Cardiac fibroblast (primary cell): ENCODE measurements at regions not wholly inside any gene's neighbourhood (a gene's known extent, or its start where the extent isn't known, plus 50 kb on each side); places are given as distances from the start of the nearest gene placed in this dataset.

Experiments used
- DNase-seq, 2 donors: peaks; one replicate each; pipeline versions ENCODE4 v3.0.0 to v3.0.0-alpha.2; 2010; ENCODE audit warnings: low read depth in 2 of 2
- H3K4me3 ChIP-seq, 2 donors: replicated peaks in 1 of 2; 1 replicate in 1 of 2; 2 replicates in 1 of 2; pipeline ENCODE4 v1.5.1; 2011; ENCODE audit warnings: low read depth in 2 of 2, low read length in 2 of 2, mild to moderate bottlenecking in 2 of 2, moderate library complexity in 1 of 2
- CTCF ChIP-seq: IDR thresholded peaks from one replicate; pipeline ENCODE4 v1.5.1; 2011; ENCODE audit warnings: low read depth, mild to moderate bottlenecking, low read length, inconsistent platforms

DNA sequence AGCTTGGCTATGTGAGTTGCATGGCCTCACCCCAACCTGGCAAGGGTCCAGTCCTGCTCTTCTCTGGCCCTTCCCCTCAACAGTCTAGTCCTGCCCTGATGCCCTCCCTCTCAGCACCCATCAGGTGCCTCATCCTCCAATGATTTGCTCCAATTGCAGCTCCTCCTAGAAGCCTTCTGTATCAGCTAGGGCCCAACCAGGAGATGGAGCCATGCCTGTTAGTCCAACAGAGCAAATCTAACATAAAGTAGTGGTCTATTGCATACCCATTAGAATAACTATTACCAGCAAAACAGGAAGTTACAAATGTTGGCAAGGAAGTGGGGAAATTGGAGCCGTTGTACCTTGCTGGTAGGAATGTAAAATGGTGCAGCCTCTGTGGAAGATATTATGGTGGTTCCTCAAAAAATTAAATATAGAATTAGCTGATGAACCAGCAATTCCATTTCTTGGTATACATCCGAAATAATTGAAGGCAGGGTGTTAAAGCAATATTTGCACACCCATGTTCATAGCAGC is 163.5 kb downstream of the VRK1 start:
- no peak for DNase-seq
- no peak overlapping the region for H3K4me3 ChIP-seq
- TF ChIP-seq CTCF: no peak

- TF ChIP-seq CTCF: no peak
- no peak overlapping the region for H3K4me3 ChIP-seq
Measured at GRCh38 chr14:96961895-96962294, 164.7 kb downstream of the VRK1 start.

GRCh38 chr14:96962337-96962736 is 165.2 kb downstream of the VRK1 start:
- no peak for DNase-seq
- TF ChIP-seq CTCF: no peak

More at GRCh38 chr14:96961895-96962294, 164.7 kb downstream of the VRK1 start:
- no peak for DNase-seq

DNA sequence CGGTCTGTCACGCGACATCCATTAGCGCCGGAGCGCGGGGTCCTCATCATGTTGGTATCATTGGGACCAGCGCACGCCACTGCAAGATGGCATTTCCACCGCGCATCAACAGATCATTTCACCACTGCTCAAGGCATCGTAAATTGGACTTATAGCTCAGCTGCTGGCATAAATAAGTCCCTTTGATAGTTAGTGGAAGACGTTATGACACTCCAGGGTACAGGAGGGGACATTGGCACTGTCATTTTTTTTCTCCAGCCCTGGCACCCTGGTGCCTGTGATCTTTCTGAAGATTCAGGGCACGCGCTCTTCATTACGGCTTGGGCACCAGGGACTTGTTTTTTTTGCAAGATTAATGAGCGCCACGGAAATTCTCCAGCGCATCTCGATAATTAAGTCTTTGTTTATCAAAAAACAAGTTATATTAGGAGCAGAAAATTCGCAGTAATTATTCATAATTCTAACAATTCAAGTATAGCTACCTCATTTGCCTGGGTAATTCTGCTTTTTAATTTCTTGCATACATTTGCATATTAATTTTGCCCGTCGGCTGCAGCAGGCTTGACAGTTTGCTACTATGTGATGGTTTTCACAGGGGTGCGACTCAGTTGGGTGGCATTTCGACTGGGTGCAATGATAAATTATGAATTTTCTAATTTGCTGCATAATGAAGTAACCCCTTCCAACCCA is 167.7 kb downstream of the VRK1 start:
- DNase-seq: no peak
- H3K4me3 ChIP-seq: no peak overlapping the region
- no peak for TF ChIP-seq CTCF

More at GRCh38 chr14:96962337-96962736, 165.2 kb downstream of the VRK1 start:
- H3K4me3 ChIP-seq: no peak overlapping the region

DNA sequence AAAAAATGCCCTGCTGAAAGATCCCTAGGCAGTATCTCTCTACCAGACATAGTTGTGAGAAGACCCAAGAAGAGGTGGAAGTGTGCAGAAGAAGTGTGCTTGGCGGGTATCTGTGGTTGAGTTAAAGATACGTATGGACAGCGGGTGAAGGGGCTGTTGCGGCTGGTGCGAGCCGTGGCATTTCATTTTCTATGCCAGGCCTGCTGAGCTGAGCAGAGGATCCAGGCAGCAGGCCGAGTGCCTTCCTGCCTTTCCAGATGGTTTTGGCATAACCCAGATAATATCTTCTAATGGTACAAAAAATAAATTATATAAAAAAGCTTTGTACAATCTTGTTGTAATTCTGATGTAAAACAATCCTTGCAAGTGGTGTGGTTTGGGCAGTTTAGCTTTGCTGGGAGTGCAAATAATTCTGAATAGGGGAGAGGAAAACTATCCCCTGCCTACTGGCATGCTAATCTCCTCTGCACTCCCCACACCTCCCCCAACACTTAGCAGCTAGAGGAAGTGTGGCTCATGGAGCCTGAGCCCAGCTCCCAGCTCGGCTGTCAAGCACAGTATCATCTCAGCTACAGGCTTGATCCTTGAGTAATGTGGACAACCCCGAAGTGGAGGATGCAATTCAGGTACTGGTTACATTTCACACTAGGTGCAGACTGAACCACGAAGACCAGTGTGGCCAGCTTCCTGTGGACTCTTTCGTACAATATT is 168.9 kb downstream of the VRK1 start:
- no peak overlapping the region for H3K4me3 ChIP-seq
- DNase-seq: no peak
- TF ChIP-seq CTCF: no peak

- TF ChIP-seq CTCF: no peak
Measured at GRCh38 chr14:96975116-96975515, 177.9 kb downstream of the VRK1 start.

More at GRCh38 chr14:96975116-96975515, 177.9 kb downstream of the VRK1 start:
- DNase-seq: no peak
- H3K4me3 ChIP-seq: no peak overlapping the region
